Islet of Langerhans (tissue), 1 donor: ENCODE measurements at regions not wholly inside any gene's neighbourhood (a gene's known extent, or its start where the extent isn't known, plus 50 kb on each side); places are given as distances from the start of the nearest gene placed in this dataset.
"Not testable (repeated sequence)": the region's sequence is repeated elsewhere in the genome, so short reads cannot be mapped to it uniquely, and the experiment has no call there.

Source experiments
- FAIRE-seq: peaks from one replicate; lab custom pipeline; 2011; peaks lifted over from hg19 to GRCh38; lab: Jason Lieb, UNC

DNA sequence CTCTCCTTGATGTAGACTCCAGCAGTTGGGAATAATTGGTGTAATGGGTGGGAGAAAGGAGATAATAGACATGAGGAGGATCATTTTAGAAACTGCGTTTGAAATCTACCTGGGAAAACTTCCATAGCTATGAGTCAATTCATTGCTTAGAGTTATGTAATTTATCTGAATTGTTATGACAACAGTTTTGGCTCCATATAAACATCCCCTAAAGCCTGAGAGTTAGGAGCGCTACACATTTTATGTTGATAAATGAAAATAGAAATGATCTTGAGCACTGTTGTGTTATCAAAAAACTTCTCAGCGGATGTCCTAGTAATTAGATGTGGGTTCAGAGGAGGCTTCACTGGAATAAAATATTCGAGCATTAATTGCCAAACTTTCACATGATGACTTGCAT lies 573.4 kb downstream of the TSN start:
- no peak for FAIRE-seq

DNA sequence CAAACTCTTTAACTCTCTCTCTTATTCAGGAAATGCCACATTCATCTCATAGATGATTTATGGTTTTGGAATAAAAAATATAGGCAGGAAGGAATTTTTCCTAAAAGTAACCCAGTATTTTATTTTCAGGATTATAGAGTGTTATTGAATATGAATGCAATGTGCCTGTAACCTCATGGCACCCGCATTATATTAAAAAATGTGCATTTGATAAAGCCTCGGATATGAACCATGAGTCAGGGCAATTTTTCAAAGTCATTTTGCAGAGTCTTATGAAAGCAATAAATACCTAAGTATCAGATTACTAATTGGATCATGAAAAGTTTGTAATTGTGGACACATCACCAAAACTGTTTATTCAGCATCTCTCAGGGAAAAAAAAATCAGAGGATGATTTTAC lies 573.8 kb downstream of the TSN start:
- FAIRE-seq, result no peak

DNA sequence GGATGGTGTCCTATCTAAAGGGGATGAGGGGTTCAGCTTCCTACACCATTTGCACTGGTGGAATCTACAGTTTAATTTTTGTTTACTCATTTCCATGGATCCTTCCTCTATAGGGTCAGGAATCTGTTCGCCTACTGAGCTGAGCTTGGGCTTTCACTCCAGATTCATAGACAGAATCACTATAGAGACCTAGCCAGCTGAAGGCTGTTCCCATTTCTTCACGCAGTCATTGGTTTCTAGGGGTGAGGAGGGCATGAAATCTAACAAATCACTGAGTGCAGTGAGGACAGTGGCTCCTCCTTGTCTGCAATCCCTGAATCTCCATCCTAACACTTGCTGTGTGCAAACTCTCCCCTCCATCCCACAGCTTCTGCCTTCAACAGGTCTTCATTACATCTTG lies 578.5 kb downstream of the TSN start:
- FAIRE-seq, result no peak

DNA sequence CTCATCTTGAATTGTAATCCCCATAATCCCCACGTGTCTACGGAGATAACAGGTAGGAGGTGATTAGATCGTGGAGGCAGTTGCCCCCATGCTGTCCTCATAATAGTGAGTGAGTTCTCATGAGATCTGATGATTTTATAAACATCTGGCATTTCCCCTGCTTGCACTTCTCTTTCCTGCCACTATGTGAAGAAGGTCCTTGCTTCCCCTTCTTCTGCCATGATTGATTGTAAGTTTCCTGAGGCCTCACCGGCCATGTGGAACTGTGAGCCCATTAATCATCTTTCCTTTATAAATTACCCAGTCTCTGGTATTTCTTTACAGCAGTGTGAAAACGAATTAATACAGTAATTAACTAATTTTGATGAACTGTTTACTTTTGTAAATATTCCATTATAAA lies 582.5 kb downstream of the TSN start:
- FAIRE-seq, result no peak

DNA sequence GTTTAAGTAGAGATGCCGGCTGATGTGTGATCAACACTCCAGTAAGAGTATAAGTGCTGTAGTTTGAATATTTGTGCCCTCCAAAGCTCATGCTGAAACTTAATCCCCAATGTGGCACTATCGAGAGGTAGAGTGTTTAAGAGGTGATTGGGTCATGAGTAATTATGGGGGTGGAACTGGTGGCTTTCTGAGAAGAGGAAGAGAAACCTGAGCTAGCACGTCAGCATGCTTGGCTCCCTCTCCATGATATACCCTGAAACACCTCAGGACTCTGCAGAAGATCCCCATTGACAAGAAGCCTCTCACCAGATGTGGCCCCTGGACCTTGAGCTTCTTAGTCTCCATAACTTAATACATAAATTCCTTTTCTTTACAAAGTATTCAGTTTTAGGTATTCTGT lies 584.8 kb downstream of the TSN start:
- FAIRE-seq, result no peak

DNA sequence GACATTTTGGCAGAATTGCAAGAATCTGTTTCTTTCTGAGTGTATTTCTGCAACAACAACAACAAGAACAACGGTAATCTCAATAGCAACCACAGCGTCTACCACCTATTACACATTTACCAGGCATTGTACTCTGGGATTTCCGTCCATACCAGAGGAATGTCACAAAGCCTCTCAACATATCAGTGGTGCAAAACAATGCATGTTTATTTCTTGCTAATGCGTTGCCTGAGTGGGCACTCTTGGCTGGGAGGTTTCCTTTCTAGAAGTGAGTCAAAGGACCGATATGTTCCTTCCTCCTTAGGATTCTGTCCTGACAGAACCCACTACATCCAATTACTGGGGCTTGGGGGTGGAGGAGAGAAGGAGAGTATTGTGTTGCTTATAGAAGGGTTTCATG lies 585.6 kb downstream of the TSN start:
- FAIRE-seq, result no peak

DNA sequence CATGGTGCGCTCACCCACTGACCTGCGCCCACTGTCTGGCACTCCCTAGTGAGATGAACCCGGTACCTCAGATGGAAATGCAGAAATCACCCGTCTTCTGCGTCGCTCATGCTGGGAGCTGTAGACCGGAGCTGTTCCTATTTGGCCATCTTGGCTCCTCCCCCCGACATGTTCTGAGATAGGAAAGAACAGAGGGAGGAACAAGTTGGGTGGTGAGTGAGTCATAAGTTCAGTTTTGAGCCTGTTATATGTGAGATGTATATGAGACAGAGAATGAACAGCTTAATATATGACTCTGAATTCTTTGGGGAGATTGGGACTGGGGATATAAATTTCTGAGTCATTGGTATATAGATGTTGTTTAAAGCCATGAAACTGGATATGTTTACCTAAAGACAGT lies 596.7 kb downstream of the TSN start:
- FAIRE-seq, result not testable (repeated sequence)

DNA sequence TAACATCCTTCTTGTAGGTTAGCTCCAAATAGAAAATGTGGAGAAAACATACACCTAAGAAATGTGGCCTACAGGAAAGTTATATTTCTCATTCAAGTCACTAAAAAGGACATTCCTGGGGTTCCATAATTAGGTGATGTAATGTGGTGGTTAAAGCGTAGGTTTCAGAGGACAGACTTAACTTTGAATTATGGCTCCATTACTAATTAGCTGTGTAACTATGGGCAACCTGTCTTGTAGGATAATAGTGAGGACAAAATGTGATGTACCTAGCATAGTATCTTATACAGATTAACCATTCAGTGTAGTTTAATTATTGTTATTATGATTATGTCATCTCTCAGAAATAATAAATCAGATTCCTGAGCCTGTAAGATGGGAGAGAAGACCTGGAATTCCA lies 602.5 kb downstream of the TSN start:
- FAIRE-seq, result no peak

DNA sequence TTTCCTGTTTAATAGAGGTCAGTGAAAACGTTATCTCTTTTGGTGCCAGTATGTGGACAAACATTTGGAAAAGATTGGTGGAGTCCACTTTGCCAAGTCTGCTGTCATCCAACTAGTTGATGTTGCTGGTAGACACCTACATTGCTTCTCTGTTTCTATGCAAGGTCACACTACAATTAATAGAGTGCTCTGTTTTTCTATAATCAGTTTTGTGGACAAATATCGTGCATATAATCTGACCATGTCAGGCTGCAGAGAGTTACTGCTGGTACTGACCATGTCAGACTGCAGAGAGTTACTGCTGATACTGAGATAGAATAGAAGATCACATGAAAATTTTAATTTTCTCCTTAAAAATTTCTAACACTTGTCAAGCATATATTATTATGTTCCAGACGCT lies 603.3 kb downstream of the TSN start:
- FAIRE-seq, result no peak

DNA sequence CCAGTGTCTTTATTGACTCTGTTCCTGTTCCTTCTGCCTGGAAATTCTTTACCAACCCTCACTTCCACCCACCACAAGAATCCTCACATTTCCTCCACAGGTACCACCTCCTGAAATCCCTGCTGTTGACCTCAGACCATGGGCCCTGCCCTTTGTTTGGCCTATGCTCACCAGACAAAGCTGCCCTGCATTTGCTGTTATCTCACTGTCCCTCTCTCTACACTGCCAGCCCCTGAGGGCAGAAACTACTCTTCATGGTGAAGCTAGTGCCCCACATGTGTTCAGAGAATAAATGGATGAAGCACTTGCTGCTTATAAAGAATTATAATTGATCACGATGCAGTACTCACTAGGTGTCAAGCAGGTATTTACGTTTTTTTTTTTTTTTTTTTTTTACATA lies 608.4 kb downstream of the TSN start:
- no peak for FAIRE-seq

DNA sequence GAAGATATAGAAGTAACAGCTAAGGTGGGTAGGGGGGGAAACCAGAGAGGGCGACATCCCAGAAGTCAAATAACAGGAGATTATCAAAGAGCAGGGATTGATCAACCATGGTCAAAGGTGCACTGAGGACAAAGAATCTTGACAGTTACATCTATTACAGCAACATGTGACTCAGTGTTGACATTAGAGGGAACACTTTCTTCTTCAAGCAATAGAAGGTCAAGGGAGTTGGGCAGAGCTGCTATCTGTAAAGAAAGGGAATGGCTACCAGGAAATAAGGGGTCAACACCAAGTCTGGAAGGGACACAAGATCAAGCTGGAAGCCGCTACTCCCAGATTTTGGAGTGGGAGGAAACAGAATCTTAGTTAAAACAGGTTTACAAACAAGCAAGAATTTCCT lies 611.0 kb downstream of the TSN start:
- FAIRE-seq, result no peak

DNA sequence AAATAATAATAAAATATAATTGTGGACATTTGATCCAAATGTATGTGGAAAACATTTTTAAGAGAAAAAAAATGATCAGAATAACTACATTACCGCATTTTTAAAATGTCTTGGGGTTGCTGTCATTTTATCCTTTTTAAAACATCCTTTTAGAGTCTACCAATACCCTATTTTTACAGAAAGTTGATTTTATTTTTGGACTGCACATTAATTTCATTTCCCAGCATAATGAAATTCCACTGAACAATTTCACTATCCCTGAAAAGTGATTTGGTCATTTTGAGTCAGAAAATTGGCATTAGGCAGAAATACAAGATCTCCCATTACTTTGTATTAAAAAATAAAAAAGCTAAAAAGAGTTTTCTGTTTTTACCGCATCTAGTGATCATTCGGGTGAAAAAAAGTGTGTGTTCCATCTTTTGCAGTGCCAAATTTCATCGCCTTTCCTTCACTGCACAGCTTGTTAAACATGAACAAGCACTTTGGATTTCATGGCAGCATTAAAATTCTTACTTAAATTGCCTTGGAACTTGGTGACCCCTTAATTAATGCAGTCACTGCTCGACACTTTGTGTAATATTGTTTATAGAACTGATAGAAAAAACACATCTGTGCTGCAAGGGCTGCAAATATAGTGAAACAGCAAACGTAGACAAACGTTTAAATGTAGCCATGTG lies 611.7 kb downstream of the TSN start:
- FAIRE-seq, result no peak

DNA sequence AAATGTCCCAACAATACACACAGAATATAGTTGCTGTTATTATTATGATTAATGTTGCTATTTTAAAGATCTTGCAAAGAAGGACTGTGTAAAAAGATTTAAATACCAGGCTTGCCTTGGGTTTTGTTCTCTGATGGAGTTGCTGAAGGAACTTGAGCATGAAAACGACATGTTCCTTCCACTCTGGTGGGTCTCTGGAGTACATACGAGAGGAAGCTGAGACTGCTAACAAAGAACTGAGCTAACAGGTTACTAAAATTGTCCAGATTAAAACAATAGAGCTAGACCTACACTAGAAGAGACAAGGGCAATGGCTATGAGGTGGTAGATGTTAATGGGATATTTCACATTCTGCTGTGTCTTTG lies 612.2 kb downstream of the TSN start:
- no peak for FAIRE-seq

DNA sequence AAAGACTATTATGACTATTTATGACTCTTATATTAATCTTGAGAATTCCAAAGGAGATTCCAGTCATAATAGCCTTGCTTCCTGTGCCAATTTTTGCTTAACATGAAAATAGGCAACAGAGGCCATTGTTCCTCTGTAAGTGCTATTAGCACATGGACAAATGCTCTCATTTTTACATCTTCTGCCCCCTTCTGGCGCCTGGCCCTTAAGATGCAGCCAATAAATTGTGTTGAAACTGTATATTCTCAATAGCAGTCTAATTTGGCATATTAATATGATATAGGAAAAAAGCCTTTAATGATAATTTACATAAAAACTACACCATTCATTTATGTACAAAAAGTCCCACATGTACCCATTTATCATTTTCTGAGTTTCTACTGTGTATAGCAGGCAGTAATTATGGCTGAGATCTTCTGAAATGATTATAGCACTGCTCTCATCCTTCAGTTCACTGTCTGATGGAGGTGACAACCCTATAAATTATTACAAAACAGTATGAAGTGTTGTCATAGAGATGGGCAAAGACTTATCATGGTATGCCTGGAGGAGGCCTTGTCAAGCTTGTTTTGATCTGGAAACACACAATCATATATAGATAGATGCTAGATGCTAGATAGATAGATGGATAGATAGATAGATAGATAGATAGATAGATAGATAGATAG lies 613.3 kb downstream of the TSN start:
- FAIRE-seq, result no peak

DNA sequence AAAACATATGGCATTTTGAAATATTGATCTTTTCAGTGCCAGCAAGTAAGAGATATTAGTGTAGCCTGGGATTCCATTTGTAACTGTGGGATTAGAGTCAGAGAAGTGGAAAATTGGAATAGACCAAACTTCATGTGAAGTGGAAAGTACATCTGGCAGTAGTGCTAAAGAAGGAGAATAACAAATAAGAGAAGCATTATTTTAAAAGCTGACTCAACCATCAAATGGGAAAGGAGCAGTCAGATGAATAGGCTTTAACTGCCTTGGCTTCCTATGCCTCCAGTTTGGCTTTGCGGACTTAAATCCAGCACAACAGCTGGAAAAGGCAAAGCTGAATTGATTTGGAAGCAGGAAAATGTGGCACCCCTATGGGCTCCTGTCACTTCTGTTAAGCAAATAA lies 623.1 kb downstream of the TSN start:
- FAIRE-seq, result no peak

DNA sequence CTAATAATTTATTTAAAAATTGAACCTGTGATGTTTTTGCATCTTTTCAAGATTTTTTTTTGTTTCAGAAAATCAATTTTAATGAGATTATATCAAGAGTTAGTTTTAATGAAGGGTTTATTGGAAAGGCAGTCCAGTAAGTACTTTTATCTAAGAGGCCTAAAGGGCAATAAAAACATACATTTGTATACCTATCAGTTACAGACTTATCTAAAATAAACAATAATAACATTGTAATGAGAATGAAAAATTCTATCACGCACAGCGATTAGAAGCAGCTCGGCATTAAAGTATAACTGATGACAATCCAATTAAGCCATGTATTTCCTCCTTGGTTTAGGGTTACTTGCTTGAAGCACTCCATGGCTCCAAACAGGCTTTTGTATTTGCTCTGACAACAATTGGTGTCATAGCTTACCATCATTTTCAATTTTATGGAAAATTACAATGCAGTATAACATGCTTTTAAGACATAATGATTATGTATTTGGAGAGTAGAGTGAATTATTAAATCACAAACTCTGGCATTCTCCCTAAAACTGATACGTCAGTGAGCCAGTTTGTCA lies 629.4 kb downstream of the TSN start:
- no peak for FAIRE-seq

DNA sequence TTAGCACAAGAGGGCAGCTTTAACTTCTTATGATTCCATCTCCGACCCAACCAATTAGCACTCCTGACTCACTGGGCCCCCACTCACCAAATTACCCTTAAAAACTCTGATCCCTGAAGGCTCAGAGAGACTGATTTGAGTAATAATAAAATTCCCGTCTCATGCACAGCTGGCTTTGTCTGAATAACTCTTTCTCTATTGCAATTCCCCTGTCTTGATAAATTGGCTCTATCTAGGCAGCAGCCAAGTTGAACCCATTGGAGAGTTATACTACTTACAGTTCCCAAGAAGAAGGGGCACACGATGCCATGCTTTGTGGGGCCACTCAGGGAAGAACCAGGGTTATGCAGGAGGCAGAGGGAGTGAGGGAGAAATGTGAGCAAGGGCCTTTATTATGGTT lies 632.8 kb downstream of the TSN start:
- FAIRE-seq, result no peak

DNA sequence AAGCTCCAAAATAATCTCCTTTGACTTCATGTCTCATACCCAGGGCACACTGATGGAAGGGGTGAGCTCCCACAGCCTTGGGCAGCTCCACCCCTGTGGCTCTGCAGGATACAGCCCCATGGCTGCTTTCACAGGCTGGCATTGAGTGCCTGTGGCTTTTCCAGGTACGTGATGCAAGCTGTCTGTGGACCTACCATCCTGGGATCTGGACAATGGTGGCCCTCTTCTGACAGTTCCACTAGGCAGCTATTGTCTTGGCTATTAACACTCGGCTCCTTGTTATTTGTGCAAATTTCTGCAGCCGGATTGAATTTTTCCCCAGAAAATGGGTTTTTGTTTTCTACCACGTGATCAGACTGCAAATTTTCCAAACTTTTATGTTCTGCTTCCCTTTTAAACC lies 634.2 kb downstream of the TSN start:
- FAIRE-seq, result no peak

DNA sequence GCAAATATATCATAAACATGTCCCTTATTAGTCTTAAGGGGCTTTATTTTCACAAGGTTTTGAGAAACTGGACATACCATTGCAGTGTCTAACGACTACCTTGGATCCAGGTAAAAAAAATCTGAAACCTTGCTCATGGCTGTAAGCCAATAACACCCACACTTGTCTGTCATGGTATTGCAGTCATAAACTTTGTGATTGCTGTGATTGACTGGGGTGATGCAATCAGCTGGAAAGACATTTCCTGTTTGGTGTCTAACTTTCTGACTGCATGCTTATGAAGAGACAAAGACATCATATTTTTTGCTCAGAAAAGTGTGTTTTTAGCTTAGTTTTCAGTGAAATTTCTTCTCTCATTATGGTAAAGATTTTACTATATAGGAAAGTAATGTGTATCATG lies 635.0 kb downstream of the TSN start:
- FAIRE-seq, result no peak

DNA sequence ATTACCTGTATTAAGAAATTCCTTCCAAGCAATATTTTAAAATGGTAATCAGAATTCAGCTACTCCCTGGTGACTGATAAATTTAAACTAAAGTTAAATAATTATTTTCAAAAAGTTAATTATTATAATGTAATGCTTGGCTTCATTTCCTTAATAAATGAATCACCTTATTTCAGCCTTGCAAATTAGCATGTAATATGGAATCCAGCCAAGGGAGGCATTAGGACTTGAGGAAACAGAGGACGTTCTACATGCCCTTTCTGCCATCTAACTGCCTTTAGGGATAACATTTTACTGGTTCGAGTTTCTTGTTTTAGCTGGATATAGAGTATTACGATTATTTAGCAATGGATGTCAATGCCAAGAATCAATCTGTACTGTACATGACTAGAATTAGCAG lies 636.3 kb downstream of the TSN start:
- no peak for FAIRE-seq

DNA sequence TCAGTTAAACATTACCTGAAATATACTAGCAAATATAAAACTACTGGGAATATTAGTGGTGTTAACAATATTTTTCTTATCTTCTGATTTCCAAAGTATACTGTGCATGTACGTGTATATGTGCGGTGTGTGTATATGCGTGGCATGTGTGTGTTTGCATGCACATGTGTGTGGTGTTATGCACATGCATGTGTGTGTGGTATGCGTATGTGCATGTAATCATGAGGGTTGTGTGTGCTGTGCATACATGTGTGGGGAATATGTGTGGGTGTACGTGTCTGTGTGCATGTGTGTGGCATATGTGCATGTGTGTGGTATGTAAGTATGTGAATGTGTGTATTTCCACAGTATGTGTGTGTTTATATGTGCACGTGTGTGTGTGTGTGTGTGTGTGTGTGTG lies 640.2 kb downstream of the TSN start:
- no peak for FAIRE-seq

DNA sequence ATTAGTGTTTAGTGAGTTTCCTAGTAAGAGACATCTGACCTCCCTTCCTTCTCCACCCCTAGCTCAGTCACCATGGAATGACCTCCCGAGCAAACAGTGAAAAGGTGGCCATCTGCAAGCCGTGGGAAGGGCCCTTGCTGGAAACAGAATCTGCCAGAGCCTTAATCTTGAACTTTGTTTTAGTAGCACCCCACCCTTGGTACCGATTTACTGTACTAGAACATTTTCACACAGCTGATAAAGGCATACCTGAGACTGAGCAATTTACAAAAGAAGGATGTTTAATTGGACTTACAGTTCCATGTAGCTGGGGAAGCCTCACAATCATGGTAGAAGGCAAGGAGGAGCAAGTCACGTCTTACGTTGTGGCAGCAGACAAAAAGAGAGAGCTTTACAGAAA lies 655.8 kb downstream of the TSN start:
- no peak for FAIRE-seq

DNA sequence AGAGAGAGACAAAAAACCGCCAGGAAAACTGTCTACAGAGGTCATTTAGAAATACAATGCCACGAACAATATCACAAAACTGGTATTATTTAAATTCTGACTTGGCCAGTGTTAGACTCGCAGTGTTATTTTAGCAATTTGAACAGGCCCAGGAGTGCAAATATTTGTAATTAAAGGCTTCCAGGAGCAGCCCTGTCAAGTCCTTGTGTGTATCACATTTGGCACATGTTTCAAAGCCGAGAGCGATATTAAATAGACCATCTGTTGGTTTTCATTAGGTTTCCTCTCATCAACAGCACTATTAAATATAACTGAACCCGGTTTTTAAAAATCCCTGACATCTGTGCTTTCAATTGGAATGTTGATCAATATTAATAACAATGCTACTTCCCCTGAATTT lies 656.9 kb downstream of the TSN start:
- FAIRE-seq, result no peak

DNA sequence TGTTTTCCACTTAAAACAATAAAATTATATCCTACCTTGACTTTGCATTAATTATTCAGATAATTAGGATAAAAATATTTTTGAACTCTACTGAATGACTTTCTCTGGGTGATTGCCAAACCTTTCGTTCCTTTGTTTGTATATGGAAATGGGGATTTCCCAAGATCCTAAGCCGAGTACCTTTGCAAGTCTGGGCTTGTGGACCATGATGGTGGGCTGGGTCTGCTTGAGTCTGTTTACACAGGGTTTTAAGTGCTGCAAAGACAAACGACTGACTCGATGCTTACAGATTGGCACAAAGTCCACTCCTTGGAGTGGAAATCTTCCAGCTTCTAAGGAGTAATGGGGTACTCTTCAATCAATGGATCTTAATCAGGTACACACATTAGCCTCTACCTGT lies 659.5 kb downstream of the TSN start:
- FAIRE-seq, result peak; percentile 75
